Left colon (tissue), 2 donors: ENCODE measurements at regions not wholly inside any gene's neighbourhood (a gene's known extent, or its start where the extent isn't known, plus 50 kb on each side); places are given as distances from the start of the nearest gene placed in this dataset.
"Not testable (repeated sequence)": the region's sequence is repeated elsewhere in the genome, so short reads cannot be mapped to it uniquely, and the experiment has no call there.

ENCODE experiments used
- ATAC-seq: fragments of 200-7000 bp; cut with Tn5 transposase; one replicate; pipeline ENCODE4 v1.9.1; 2020; ENCODE audit warnings: mild to moderate bottlenecking, moderate library complexity
- DNase-seq, 2 donors: peaks; one replicate each; pipeline ENCODE4 v3.0.0-alpha.2; 2020
- intact Hi-C, 2 donors: fragments of 100-400 bp; cut with DNase I in 1 of 2; cut with micrococcal nuclease in 1 of 2; formaldehyde crosslinking; loops; one replicate each; pipeline versions ENCODE4 v1.11.2 to v1.14.0; 2022; cut with DNase I, micrococcal nuclease
- donor health status: DM: no; HTN: no; CAD: no.
- donor health status: DM: yes; HTN: yes; CAD: no.

DNA sequence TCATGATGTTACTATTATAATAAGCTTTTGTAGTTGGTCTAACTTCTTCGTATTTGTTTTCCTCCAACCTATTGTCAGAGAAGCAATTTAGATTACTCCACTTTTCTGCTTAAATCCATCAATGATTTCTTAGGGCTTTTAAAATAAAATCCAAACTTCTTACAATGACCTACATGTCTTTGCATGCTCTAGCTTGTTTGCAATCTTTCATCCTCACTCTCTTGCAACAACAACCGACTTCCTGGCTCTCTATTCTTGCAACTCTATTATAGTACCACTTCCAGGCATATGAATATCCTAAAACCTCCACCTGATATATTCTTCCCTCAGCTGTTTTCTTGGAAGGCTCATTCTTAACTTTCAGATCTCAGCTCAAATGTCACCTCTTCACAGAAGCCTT, 1288.7 kb downstream of the PLA2G4A start:
- ATAC-seq: no peak
- intact Hi-C loops: no loop called here
- no peak for DNase-seq

DNA sequence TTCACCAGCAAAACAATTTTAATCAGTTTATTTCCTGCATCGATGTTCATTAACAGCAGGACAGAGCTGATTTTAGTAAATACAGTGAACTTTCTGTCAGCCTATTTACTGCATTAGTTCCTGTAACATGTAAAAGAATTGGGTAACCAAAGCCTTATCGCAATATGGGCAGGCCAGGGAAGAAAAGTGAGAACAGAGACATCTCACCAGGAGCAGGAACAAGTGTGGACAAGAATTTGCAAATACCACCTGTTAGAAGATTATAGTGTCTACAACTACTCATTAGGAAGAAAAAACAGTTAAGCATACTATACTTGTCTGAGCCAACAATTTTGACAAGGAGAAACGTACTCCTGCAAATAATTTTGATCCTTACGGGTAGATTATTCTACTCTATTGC, 1293.9 kb downstream of the PLA2G4A start:
- intact Hi-C loops: no loop called here
- DNase-seq (no peak), ATAC-seq (no peak)

DNA sequence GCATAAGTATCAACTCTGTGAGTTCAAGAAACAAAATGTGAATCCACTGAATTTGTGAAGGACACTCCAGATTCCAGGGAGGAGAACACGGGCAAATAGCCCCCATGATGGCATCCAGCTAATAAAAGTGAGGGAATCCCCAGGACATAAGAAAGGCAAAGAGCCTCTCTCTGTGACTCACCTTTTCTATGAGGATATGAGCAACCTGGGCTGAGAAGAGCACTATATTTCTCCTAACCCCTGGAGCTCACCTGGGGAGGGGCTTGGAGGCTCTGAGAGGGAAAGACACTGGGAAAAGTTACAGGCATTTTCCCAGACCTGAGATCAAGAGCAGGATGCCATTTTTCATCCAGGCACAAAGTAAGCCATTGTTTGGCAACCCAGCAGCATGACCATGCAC, 1298.8 kb downstream of the PLA2G4A start:
- DNase-seq (no peak), ATAC-seq (no peak)
- intact Hi-C loops: no loop called here

DNA sequence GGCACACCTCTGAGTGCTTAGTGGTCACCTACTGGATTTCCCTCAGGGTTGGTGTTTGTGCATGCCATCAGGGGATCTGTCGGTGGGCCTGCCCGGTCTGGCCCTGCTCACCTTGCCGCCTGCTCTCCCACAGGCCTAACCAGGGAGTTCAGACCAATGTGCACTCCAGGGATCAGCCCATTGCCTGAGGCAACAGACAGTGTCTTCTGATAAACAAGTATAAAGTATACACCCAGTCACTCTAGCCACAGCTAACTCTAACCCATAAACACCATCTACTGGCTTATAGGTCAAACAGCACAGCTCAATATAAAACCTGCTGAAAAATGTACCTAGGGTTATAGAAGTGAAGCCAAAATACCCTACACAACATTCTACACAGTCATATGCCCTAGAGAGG, 1300.0 kb downstream of the PLA2G4A start:
- intact Hi-C loops: no loop called here
- DNase-seq (no peak), ATAC-seq (no peak)

DNA sequence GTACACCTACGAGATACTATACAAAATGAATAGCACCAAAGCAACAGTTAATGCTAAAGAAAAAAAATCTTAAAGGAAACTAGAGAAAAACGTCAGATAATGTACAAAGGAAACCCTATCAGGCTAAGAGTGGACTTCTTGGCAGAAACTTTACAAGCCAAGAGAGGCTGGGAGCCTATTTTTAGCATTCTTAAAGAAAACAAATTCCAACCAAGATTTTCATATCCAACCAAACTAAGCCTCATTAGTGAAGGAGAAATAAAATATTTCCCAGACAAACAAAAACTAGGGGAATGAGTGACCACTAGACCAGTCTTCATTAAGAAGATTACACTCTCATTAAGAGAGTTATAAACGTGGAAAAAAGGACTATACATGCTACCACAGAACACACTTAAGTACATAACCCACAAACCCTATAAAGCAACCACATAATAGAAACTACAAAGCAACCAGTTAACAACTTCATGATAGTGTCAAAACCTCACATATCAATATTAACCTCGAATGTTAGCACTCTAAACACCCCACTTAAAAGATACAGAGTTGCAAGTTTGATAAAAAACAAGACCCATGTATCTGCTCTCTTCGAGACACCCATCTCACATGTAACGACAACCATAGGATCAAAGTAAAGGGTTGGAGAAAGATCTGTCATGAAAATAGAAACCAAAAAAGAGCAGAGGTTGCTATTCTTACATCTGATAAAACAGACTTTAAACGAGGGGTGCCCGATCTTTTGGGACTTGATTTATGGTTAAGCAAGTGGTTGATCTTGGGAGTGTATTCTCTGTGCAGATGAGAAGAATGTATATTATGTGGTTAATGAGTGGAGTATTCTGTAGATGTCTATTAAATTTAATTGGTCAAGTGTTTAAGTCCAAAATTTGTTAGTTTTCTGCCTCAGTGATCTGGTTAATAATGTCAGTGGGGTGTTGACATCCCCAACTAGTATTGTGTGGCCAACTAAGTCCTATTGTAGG, 1301.4 kb downstream of the PLA2G4A start:
- intact Hi-C loops: no loop called here
- ATAC-seq: no peak
- DNase-seq: no peak

DNA sequence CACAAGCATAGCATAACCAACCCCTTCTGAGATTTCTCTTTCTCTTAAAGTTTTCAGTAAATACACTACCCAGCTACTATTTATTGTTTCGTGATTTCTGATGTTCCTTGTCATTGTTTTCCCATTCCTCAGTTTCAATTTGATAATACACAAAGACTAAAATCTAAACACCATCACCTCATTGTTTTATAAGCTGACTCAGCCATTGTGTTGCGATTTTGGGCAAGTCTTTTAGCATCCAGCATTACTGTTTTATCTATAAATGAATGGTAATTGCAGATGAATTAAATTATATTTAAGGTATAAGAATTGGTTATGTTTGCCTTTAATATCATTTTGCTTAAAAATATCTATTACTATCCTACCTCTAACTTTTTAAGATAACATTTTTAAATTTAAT, 1308.5 kb downstream of the PLA2G4A start:
- no peak for ATAC-seq
- DNase-seq: no peak
- intact Hi-C loops: no loop called here

DNA sequence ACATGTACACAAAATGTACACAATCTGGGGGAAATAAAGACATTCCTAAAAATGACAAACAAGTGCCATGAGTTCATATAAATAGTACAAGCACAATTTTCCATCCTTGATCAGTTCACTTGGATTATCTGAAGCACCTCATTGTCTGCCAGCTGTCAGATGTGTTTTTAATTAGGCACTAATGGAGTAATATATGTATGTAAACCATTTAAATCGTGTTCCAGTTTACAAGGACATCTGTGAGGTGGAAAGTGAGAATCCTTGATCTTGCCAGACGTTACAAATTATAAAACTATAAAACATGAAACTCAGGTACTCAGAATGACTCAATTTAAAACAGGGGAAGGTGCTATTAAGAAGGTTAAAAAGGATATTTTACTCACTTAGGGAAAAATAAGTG, 1312.2 kb downstream of the PLA2G4A start:
- ATAC-seq: no peak
- DNase-seq: no peak
- intact Hi-C loops: no loop called here

DNA sequence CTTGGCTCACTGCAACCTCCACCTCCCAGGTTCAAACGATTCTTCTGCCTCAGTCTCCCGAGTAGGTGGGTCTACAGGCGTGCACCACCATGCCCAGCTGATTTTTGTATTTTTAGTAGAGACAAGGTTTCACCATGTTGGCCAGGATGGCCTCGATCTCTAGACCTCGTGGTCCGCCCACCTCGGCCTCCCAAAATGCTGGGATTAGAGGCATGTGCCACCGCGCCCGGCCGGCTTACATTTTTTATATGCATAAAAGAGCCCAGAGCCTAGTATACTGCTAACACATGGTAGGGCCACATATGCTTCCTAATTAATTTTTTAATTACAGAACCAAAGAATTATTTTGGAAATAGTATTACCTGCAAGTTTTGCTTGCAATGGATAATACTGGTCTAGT, 1325.4 kb downstream of the PLA2G4A start:
- intact Hi-C loops: no loop called here
- no peak for ATAC-seq
- no peak for DNase-seq

DNA sequence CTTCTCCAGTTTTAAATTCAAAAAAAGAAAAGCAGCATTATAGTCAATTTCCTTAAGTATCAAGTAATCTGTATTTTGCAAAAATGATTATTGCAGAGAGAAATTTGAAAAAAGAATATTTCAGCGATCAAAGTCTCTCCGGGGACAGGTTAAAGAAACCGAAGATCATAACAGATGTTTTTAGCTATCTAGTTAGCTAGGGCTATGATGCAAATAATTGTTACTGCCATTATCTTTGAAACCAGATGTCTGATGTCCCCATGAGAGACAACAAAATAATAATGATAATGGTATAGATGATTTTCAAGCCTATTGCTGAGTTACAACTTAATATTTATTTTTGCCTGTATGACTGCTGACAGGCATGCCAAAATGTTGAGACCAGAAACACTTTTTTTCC, 1326.0 kb downstream of the PLA2G4A start:
- DNase-seq (no peak), ATAC-seq (no peak)
- intact Hi-C loops: no loop called here

DNA sequence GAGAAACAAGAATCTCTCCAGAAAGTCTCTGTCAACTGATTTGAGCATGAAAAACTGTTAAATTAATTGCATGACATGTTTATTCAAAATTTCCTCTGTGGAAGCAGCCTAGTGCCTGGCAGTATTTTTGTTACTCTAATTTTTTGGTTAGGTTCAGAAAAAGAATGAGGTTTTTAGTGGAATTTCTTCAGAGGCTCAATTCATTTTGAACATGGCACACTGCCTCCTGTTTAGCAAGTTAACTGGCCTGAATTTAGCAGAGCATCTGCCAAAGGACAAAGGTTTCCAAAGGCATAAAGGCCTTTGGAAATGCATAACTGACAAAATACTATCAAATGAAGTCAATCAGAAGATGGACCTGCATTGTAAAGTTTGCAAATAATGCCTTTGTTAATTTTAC, 1326.5 kb downstream of the PLA2G4A start:
- DNase-seq: no peak
- intact Hi-C loops: no loop called here
- no peak for ATAC-seq

DNA sequence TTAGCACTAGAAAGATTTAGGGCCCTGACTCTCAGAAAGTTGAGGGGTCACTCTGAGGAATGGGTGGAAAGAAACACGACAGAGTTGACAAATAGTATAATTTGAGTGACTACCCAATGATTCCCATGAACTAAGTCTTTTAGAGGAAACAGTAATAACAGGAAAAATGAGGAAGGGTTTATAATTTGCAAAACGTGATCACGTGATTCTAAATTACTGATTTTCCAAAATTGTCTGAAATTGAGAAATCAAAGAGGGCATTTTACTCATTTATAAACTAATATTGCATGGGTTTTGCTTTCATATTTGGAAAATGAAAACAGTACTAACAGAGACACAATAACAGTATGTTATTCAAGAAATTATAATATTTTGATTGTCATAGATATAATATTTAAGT, 1335.7 kb downstream of the PLA2G4A start:
- DNase-seq (no peak), ATAC-seq (no peak)
- intact Hi-C loops: no loop called here

DNA sequence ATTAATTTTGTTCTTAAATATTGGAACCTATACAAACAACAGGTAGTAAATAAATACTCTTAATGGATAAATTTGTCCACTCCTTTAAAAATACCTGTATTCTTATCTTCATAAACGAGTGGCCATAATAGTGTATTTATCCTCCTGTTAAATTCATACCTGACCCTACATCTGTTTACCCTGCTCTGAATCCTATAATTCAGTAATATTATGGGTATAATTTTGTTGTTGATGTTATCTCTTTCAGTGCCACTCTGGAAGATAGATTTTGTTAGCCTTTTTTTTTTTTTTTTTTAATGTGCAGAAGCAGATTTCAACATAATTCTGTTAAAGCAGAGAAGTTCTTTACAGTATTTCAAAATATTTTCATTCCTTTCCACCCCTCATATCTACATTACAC, 1337.9 kb downstream of the PLA2G4A start:
- intact Hi-C loops: no loop called here
- no peak for ATAC-seq

DNA sequence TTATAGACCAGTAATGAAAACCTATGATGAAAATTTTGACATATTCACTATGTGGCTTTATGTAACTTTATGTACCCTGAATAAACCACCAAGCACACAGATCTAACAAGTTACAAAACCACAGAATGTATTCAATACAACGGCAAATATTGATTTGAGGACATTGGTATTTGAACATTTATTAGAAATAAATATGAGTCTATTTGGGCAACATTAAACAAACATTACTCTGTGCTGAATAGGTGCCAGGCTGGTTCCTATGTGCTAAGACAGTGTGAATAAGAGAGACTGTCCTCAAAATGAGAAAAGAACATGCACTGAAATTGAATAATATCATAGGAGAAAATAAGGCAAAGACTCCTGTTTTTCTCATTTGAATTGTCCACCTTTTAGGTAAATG, 1341.2 kb downstream of the PLA2G4A start:
- intact Hi-C loops: no loop called here
- no peak for ATAC-seq
- DNase-seq: no peak

More for the DNA sequence above, 1337.9 kb downstream of the PLA2G4A start:
- DNase-seq: no peak

DNA sequence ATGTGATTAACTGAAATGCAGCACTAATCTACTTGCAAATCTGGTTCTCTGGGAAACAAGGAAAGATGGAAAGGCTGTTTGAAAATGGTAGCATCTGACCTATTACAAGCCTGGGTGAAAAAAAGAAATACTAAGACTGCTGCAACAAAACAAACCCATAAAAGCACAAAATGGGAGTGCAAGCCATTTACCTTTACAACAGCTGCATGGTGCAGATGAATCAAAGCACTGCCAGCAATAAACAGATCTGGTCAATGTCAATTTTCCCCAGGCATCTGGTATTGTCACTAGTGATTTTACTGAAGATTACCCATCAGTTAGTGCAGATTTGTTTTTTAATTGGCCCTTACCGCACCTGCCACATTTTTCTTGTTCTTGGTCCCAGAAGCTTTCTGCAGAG, 1341.7 kb downstream of the PLA2G4A start:
- ATAC-seq: no peak
- intact Hi-C loops: no loop called here
- no peak for DNase-seq

DNA sequence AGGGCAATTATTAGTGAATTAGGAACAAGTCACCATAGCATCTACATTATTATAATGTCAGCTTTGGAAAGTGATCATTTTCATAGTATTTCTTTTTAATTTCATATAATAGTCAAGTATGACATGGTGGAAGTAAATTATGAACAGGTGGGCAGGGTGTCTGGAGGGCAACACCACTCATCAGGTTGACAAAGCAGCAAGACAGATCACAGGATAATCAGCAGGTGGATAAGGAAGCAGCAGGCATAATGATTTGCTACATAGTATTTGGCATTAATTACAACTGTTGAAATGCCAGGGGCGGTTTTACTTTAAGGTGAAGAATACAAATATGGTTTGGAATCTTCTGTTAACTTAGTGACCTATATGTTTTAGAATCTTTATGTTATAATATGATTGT, 1342.2 kb downstream of the PLA2G4A start:
- intact Hi-C loops: no loop called here
- no peak for DNase-seq
- ATAC-seq: no peak

DNA sequence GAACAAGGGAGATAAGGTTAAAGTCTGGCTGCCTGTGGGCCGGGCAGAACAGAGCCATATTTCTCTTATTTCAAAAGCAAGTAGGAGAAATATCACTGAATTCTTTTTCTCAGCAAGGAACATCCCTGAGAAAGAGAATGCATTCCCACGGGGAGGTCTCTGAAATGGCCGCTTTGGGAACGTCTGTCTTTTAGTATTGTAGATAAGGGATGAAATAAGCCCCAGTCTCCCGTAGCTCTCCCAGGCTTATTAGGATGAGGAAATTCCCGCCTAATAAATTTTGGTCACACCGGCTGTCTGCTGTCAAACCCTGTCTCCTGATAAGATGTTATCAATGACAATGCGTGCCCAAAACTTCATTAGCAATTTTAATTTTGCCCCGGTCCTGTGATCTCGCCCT, 1353.3 kb downstream of the PLA2G4A start:
- intact Hi-C loops, DNase-seq, ATAC-seq: not testable (repeated sequence)

DNA sequence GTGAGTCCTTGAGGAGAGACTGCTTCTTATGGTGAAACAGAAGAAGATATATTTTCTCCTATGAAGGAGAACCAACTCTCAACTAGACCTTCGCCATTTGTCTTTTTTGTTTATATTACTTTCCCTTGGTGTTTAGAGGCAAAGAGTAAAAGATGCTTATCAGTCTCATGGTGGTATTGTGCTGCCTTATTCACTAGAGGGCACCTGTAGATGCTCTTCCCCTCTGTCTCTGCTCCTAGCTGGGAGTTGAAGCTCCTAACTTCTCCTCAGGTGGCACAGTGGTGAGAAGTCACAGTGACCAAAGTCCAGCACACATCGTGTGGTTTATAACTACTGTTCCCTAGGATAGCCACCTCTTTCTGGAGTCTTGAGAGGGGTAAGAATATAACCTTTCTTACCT, 1359.6 kb downstream of the PLA2G4A start:
- intact Hi-C loops: no loop called here
- DNase-seq: no peak
- no peak for ATAC-seq

DNA sequence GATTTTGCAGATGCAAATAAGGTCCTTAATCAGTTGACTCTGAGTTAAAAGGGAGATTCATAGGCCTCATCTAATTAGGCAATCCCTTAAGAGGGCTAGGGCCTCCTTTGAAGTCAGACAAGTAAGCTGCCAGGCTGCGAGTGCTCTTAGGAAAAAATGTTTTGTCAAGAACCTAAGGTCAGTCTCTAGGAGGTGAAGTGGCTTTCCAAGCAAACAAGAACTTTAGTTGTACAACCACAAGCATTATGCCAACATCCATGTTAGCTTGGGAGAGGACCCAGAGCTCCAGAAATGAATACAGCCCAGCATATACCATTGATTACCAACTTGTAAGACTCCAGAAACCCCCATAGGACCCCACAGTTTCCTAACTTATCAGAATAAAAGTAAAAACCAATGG, 1366.2 kb downstream of the PLA2G4A start:
- intact Hi-C loops: no loop called here
- DNase-seq (no peak), ATAC-seq (no peak)

DNA sequence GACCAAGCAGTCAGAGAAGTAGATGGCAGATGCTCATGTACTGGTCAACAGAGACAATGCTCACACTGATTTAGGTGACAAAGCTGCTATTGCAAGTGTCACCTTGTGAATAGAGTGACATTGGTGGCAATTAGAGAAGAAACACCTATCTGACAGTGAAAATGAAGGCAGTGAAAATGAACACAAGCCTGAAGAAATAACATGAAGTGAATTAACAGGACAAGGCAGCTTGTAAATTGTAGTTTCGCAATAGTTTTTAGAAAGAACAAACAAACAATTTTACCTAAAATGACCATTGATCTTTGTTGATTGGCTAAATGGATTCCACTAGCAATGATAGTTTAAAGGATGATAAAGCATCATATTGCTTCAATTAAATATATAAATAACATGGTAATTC, 1389.5 kb downstream of the PLA2G4A start:
- intact Hi-C loops: no loop called here
- no peak for DNase-seq
- ATAC-seq: no peak

DNA sequence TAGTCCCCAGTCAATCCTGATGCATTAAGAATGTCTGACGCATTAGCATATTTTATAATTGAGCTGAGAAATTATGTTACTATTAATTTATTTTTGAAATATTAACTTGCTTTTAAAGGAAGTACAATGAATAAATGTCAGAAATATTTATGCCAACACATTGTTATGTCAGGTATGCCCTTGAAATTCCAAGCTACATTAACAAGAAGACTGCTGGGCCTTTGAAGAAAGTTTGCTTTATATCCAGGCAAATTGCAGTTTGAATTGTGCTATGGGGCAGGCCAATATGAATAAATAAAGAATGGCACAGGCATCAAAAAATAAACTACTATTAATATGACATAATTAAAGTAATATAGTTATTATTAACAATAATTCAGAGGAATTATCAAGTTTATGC, 1391.3 kb downstream of the PLA2G4A start:
- intact Hi-C loops: no loop called here
- ATAC-seq (no peak), DNase-seq (no peak)

DNA sequence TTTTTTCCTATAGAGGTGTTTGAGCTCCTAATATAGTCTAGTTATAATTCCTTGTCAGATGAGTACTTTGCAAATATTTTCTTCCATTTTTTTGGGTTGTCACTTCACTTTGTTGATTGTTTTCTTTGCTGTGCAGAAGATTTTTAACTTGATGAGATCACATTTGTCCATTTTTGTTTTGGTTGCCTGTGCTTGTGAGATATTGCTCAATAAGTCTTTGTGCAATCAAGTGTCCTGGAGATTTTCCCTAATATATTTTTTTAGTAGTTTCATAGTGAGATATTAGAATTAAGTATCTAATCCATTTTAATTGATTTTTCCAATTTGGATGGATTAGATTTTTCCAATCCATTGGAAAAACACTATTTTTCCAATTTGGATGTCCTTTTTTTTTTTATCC, 1395.5 kb downstream of the PLA2G4A start:
- intact Hi-C loops: no loop called here
- DNase-seq (no peak), ATAC-seq (no peak)
